ENCODE measurements at regions not wholly inside any gene's neighbourhood (a gene's known extent, or its start where the extent isn't known, plus 50 kb on each side); places are given as distances from the start of the nearest gene placed in this dataset.
"Not testable (repeated sequence)": the region's sequence is repeated elsewhere in the genome, so short reads cannot be mapped to it uniquely, and the experiment has no call there.

GRCh38 chrY:3123482-3123881 lies 188.3 kb downstream of the ZFY start:
- not testable (repeated sequence) for TF ChIP-seq RNF2 (IDR thresholded peaks at IDR 0.05; ENCODE audit: borderline replicate concordance, low read depth, low read length, missing control alignments, poor library complexity, severe bottlenecking); CTCF (IDR thresholded peaks at IDR 0.05; ENCODE audit: control extremely low read depth in 1 of 3, insufficient read depth in 1 of 3, low read depth in 1 of 3, low read length in 3 of 3); CEBPB (IDR thresholded peaks at IDR 0.05; ENCODE audit: low read depth, low read length); EP300 (IDR thresholded peaks at IDR 0.05; ENCODE audit: borderline replicate concordance in 1 of 2, low read depth in 2 of 2, low read length in 2 of 2); RXRA (IDR thresholded peaks at IDR 0.05; ENCODE audit: insufficient read depth, low read depth, low read length); JUND (IDR thresholded peaks at IDR 0.05; ENCODE audit: low read length); CBX8 (IDR thresholded peaks at IDR 0.05; ENCODE audit: borderline replicate concordance, low read depth, low read length)

Data from H1 (cell line).